ENCODE measurements at regions not wholly inside any gene's neighbourhood (a gene's known extent, or its start where the extent isn't known, plus 50 kb on each side); places are given as distances from the start of the nearest gene placed in this dataset.
"Not testable (repeated sequence)": the region's sequence is repeated elsewhere in the genome, so short reads cannot be mapped to it uniquely, and the experiment has no call there.

GRCh38 chr6:106857771-106858652 lies 116.5 kb downstream of the CD24 start:
- no peak for DNase-seq
- in situ Hi-C loops (cut with MboI; ENCODE audit: low pct_unique_long_range_greater_than_20kb, low sequenced_read_pairs): no loop called here

GRCh38 chr6:106857310-106857709 lies 117.2 kb downstream of the CD24 start:
- DNase-seq; in situ Hi-C loops (cut with MboI; ENCODE audit: low pct_unique_long_range_greater_than_20kb, low sequenced_read_pairs): not testable (repeated sequence)

DNA sequence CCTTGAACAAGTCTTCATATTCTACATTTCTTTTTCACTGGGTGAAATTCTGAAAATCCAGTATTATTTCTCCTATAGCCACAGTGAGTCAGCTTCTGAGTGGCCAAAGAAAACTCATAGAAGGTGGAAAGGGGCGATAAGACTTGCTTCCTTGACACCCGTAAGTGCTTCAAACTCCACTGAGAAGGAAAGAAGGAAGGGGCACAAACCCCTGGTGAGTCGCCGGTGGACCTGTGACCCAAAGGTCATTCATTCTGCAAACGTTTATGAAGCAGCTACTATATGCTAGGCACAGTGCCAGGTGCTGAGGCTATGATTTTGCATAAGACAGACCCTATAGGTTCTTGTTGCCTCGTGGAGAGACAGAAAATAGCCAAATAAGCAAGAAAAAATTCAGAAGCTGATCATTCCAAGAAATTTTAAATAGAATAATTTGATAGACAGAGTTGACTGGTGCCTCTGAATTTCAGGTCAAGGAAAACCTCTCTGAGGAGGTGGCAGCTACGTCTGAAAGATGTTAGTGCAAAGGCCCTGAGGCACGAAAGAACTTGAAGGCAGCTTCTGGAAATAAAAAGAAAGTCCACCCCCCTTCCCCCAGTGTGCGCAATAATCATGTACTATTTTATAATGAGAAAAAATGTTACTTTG lies 118.2 kb downstream of the CD24 start:
- in situ Hi-C loops (cut with MboI; ENCODE audit: low pct_unique_long_range_greater_than_20kb, low sequenced_read_pairs): no loop called here

DNA sequence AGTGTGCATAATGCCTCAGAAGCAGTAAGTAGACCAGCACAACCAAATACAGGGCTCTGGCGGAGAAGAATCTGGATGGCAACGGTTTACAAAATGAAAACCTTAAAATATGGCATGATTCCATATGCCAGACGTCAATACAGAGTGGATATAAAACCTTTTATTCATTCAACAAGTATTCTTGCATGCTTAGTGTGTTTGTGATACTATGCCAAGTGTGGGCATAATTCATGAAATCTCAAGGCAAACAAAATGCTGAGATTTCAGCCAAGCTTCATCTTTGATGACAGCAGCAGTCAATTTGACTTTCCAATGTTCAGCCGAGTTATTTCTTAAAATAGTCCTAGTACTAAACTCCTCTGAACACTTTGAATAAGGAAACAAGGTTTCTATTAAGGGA lies 119.4 kb downstream of the CD24 start:
- DNase-seq: no peak
- in situ Hi-C loops (cut with MboI; ENCODE audit: low pct_unique_long_range_greater_than_20kb, low sequenced_read_pairs): no loop called here

More for the DNA sequence above, 118.2 kb downstream of the CD24 start:
- no peak for DNase-seq

DNA sequence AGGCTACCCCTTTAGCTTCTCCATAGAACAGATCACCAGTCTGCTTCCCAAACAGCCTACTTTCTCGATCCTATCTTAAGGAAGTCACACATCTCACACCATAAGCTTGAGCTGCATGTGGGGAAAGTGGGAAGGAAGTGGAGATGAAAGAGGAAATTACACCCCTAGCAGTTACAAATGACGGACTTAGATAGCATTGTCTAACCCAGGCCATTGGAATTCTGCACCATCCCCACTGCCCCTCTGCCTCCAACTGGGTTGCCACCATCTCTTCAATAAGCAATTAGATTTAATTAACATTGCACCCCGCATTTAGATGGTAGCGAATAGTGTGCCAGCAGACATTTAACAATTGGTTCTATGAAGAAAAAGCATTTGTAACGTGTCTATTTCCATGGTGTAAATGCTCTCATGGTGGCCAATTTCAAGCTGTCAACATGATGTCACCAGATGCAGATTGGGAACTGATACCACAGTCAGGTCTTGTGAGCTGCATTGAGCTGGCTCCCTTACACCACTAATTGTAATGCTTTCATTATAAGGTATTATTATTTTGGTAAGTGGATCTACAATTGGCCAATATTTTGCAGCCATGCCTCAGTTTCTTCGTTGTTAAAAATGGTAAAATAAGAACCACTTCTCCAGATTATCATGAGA lies 124.7 kb downstream of the CD24 start:
- DNase-seq: peak; percentile 33
- in situ Hi-C loops (cut with MboI; ENCODE audit: low pct_unique_long_range_greater_than_20kb, low sequenced_read_pairs): no loop called here

DNA sequence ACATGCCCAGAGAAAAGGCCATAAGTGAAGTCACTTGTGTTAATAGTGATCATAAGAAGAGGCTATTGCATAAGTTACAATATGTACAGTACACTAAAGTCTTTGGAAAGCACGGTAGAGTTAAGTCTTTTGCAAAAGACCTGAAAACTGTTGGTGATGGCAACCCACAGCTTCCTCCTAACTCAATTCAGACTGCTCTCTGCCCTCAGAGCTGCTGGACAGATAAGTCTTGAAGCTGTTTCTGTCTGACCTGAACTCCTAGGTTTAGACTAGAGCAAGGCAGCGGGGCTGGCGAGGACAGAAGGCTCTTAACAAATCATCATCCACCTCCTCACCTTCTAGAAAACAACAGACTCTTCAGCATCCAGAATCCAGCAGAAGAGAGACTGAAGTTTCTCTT lies 125.4 kb downstream of the CD24 start:
- peak; percentile 2 for DNase-seq
- in situ Hi-C loops (cut with MboI; ENCODE audit: low pct_unique_long_range_greater_than_20kb, low sequenced_read_pairs): no loop called here

- in situ Hi-C loops (cut with MboI; ENCODE audit: low pct_unique_long_range_greater_than_20kb, low sequenced_read_pairs): no loop called here
- DNase-seq: peak; percentile 30
These were observed 127.4 kb downstream of the CD24 start for GRCh38 chr6:106847116-106847515.

- in situ Hi-C loops (cut with MboI; ENCODE audit: low pct_unique_long_range_greater_than_20kb, low sequenced_read_pairs): no loop called here
- DNase-seq: no peak
These were observed 129.6 kb downstream of the CD24 start for GRCh38 chr6:106844930-106845329.

DNA sequence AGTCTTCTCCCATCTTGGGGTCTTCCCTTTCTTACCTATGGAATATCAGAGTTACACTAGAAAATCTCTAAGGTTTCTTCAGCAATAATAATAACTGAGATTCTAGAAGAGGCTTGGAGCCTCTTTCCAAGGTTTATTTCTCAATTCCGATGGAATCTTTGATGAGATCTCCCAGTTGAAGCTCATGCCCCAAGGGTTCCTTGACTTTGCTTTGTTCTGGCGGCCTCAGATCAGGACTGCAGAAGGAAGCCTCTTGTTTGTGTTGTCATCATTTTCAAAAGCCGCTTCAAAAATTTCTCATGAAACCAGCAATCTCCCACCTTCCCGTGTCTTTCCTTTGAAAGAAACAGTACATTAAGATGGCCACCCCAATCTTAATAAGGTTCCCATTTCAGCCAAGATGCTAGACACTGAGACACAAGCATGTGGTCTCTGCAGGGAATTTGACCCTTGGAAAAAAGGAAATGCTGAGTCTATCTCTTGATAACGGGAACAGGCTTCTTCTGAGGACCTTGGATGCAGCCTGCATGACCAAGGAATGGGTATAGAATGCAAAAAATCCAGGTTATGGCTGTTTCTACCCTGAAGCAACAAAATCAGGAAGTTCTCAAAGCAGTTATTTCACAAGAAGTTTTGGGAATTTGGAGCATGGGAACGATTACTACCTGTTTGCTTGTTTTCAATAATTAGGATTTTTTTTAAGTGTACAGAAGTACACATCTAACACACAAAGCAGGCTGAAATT lies 141.6 kb downstream of the CD24 start:
- in situ Hi-C loops (cut with MboI; ENCODE audit: low pct_unique_long_range_greater_than_20kb, low sequenced_read_pairs): no loop called here

GRCh38 chr6:106830930-106831329 lies 143.6 kb downstream of the CD24 start:
- in situ Hi-C loops (cut with MboI; ENCODE audit: low pct_unique_long_range_greater_than_20kb, low sequenced_read_pairs): no loop called here
- no peak for DNase-seq

More for the DNA sequence above, 141.6 kb downstream of the CD24 start:
- DNase-seq: no peak

- in situ Hi-C loops (cut with MboI; ENCODE audit: low pct_unique_long_range_greater_than_20kb, low sequenced_read_pairs): no loop called here
- DNase-seq: no peak
These were observed 145.1 kb downstream of the CD24 start for GRCh38 chr6:106829451-106829850.

DNA sequence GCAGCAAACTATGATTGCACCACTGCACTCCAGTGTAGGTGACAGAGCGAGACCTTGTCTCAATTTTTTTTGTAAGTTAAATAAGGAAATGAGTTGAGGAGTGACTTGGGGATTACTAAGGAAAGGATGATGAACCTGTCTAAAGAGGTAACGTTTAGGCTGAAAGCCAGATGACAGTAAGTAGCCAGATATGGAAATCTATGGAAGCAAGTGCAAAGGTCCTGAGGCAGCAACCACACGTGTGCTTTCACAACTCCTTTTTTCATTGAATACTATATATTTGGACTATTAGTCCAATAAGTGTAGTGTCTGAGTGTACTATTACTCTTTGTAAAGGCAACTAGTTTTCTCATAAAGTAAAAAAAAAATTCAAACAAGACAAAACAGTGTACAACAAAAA lies 147.4 kb downstream of the CD24 start:
- no peak for DNase-seq
- in situ Hi-C loops (cut with MboI; ENCODE audit: low pct_unique_long_range_greater_than_20kb, low sequenced_read_pairs): no loop called here

DNA sequence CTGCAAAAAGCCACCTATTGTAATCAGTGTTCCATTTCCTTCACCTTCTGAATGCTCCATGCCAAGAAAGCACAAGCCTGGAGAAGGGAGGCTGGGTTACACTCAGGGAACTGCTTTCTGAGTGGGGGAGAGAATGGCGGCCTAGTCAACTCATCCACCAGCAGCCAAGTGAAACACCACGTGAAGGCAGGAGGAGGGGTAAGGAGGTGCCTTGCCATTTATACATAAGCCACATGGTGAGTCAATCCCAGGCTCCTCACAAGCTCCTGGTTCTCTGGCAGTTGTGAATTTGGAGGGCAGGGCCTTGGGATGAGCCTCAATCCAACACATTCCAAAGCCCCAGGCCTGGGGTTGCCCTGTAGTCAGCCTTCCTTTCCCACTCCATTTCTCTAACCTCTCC lies 149.4 kb downstream of the CD24 start:
- in situ Hi-C loops (cut with MboI; ENCODE audit: low pct_unique_long_range_greater_than_20kb, low sequenced_read_pairs): no loop called here
- no peak for DNase-seq

DNA sequence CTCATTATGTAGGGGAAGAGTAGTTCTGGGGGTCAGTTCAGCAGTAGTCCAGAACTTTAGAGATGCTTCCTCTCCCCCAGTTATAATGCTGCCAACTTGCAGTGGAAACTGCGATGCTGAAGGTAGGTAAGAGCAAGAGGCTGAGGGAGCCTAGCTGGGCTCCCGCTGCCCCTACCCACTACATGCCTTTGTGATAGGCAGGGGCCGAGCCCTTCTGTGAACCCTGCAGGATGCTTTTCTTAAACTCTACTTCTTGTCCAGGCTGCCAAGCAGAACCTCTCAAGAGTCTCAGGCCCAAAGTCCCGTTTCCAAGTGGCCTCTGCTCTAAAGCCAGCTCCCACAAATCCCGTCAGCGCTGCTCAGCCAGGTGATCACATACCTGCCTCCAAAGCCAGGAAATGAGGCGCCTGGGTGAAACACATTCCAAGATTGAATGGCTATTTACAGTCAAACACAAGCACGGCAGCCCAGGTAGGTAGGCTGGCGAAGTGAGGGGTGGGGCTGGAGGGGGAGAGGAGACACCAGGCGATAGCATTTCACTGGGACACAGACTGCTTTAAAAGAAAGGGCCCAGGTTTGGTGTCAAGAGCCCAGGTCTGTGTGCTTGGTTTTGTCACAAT lies 150.7 kb downstream of the CD24 start:
- DNase-seq: no peak
- in situ Hi-C loops (cut with MboI; ENCODE audit: low pct_unique_long_range_greater_than_20kb, low sequenced_read_pairs): no loop called here

- DNase-seq: no peak
These were observed 151.5 kb downstream of the CD24 start for GRCh38 chr6:106823058-106823457.

GRCh38 chr6:106820412-106820852 lies 154.1 kb downstream of the CD24 start:
- in situ Hi-C loops (cut with MboI; ENCODE audit: low pct_unique_long_range_greater_than_20kb, low sequenced_read_pairs): no loop called here
- DNase-seq: peak; percentile 17

More at GRCh38 chr6:106823058-106823457, 151.5 kb downstream of the CD24 start:
- in situ Hi-C loops (cut with MboI; ENCODE audit: low pct_unique_long_range_greater_than_20kb, low sequenced_read_pairs): no loop called here

DNA sequence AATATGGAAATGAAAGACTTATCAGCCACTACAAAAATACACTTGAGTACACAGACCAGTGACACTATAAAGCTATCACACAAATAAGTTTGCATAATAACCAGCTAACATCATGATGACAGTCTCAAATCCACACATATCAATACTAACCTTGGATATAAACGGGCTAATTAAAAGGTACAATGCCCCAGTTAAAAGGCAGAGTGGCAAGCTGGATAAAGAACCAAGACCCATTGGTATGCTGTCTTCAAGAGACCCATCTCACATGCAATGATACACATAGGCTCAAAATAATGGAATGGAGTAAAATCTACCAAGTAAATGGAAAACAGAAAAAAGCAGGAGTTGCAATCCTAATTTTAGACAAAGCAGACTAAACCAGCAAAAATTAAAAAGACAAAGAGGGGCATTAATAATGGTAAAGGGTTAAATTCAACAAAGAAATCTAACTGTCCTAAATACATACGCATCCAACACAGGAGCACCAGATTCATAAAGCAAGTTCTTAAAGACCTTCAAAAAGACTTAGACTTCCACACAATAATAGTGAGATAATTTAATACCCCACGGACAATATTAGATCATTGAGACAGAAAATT lies 163.3 kb downstream of the CD24 start:
- in situ Hi-C loops (cut with MboI; ENCODE audit: low pct_unique_long_range_greater_than_20kb, low sequenced_read_pairs): no loop called here
- no peak for DNase-seq

GRCh38 chr6:106808758-106809157 lies 165.8 kb downstream of the CD24 start:
- no peak for DNase-seq
- in situ Hi-C loops (cut with MboI; ENCODE audit: low pct_unique_long_range_greater_than_20kb, low sequenced_read_pairs): no loop called here
